IMR-90 (cell line): ENCODE measurements at regions not wholly inside any gene's neighbourhood (a gene's known extent, or its start where the extent isn't known, plus 50 kb on each side); places are given as distances from the start of the nearest gene placed in this dataset.

ENCODE experiments used
- ATAC-seq: fragments of 200-7000 bp; cut with Tn5 transposase; 2 replicates; pipeline ENCODE4 v1.9.1; 2020; ENCODE audit warnings: low read depth, mild to moderate bottlenecking, moderate library complexity
- BruUV-seq: library from RNA; stranded (reverse); fragments of 400-500 nt; replicated peaks from 2 replicates; lab custom pipeline; 2021; lab: Mats Ljungman, UMichigan
- CTCF ChIA-PET: fragments of 300-600 bp; formaldehyde crosslinking; extraction: SDS; loops from one replicate; lab custom pipeline; 2021; ENCODE audit warnings: antibody characterized with exemption; lab: Yijun Ruan, JAX
- POLR2A ChIA-PET: fragments of 300-600 bp; sonication (Branson Sonifier 250); formaldehyde crosslinking; loops from one replicate; lab custom pipeline; 2022; ENCODE audit warnings: antibody characterized with exemption; ENCODE audit not compliant: unreplicated experiment; lab: Charles Lee
- DNase-seq: peaks from one replicate; pipeline ENCODE4 v3.0.0; 2013
- H2AFZ ChIP-seq: replicated peaks from 2 replicates; pipeline ENCODE3; 2013; ENCODE audit warnings: low read length, mild to moderate bottlenecking; ENCODE audit not compliant: poor library complexity
- H2AK5ac ChIP-seq: 2 replicates; pipeline ENCODE4 v1.6.1; 2013; ENCODE audit warnings: low read depth, low read length, inconsistent platforms
- H2AK9ac ChIP-seq: replicated peaks from 2 replicates; pipeline ENCODE3; 2013; ENCODE audit warnings: mild to moderate bottlenecking, low read depth, low read length, moderate library complexity; ENCODE audit not compliant: poor library complexity
- H2BK120ac ChIP-seq: 2 replicates; pipeline ENCODE4 v1.6.1; 2013; ENCODE audit warnings: low read depth, low read length, inconsistent platforms
- H2BK15ac ChIP-seq: 3 replicates; pipeline ENCODE4 v1.6.1; 2013; ENCODE audit warnings: low read depth, low read length, inconsistent platforms
- H2BK20ac ChIP-seq: 2 replicates; pipeline ENCODE4 v1.6.1; 2013; ENCODE audit warnings: low read depth, mild to moderate bottlenecking, inconsistent platforms, low read length, moderate library complexity
- H2BK5ac ChIP-seq: 2 replicates; pipeline ENCODE4 v1.6.1; 2013; ENCODE audit warnings: mild to moderate bottlenecking, low read depth, low read length, inconsistent platforms; ENCODE audit not compliant: poor library complexity, severe bottlenecking
- H3K14ac ChIP-seq: replicated peaks from 2 replicates; pipeline ENCODE4 v1.6.1; 2013; ENCODE audit warnings: low read depth, low read length, inconsistent platforms
- H3K18ac ChIP-seq: 2 replicates; pipeline ENCODE4 v1.6.1; 2013; ENCODE audit warnings: low read depth, low read length, control low read depth
- H3K23ac ChIP-seq: 2 replicates; pipeline ENCODE4 v1.6.1; 2013; ENCODE audit warnings: low read depth, low read length, inconsistent platforms
- H3K27ac ChIP-seq: 2 replicates; pipeline ENCODE4 v1.5.1; 2013; ENCODE audit warnings: mild to moderate bottlenecking, control low read depth, low read length; ENCODE audit not compliant: insufficient read depth
- H3K27me3 ChIP-seq: 2 replicates; pipeline ENCODE4 v1.6.1; 2013; ENCODE audit warnings: low read length; ENCODE audit not compliant: control insufficient read depth, insufficient read depth
- H3K36me3 ChIP-seq: 2 replicates; pipeline ENCODE4 v1.6.1; 2013; ENCODE audit warnings: low read length, mixed read lengths; ENCODE audit not compliant: control insufficient read depth, insufficient read depth
- H3K4ac ChIP-seq: 2 replicates; pipeline ENCODE4 v1.6.1; 2013; ENCODE audit warnings: low read depth, low read length, inconsistent platforms
- H3K4me1 ChIP-seq: 2 replicates; pipeline ENCODE4 v1.6.1; 2013; ENCODE audit warnings: low read length, mixed read lengths; ENCODE audit not compliant: control insufficient read depth, insufficient read depth
- H3K4me2 ChIP-seq: 2 replicates; pipeline ENCODE4 v1.6.1; 2013; ENCODE audit warnings: low read depth, mild to moderate bottlenecking, control low read depth, low read length, moderate library complexity
- H3K4me3 ChIP-seq: 2 replicates; pipeline ENCODE4 v1.5.1; 2013; ENCODE audit warnings: low read depth, mild to moderate bottlenecking, control low read depth, low read length, moderate library complexity; ENCODE audit not compliant: insufficient read depth
- H3K56ac ChIP-seq: 2 replicates; pipeline ENCODE4 v1.6.1; 2013; ENCODE audit warnings: low read length, inconsistent platforms; ENCODE audit not compliant: insufficient read depth; ENCODE audit errors: extremely low read depth
- H3K79me1 ChIP-seq, 2 experiments: 2 replicates each; pipeline ENCODE4 v1.6.1; 2013; ENCODE audit warnings: low read length in 2 of 2, inconsistent platforms in 1 of 2, low read depth in 1 of 2
- H3K9ac ChIP-seq: 2 replicates; pipeline ENCODE4 v1.6.1; 2013; ENCODE audit warnings: low read depth, low read length, control low read depth
- H3K9me1 ChIP-seq: 2 replicates; pipeline ENCODE4 v1.6.1; 2013; ENCODE audit warnings: low read length, inconsistent platforms; ENCODE audit not compliant: insufficient read depth
- H3K9me3 ChIP-seq: 2 replicates; pipeline ENCODE4 v1.6.1; 2013; ENCODE audit warnings: low read length; ENCODE audit not compliant: control insufficient read depth, insufficient read depth
- H4K20me1 ChIP-seq: 2 replicates; pipeline ENCODE4 v1.6.1; 2013; ENCODE audit warnings: low read length, inconsistent platforms; ENCODE audit not compliant: insufficient read depth
- H4K5ac ChIP-seq: 2 replicates; pipeline ENCODE4 v1.6.1; 2013; ENCODE audit warnings: mild to moderate bottlenecking, low read depth, low read length, control low read depth
- H4K8ac ChIP-seq, 2 experiments: 2 replicates each; pipeline ENCODE4 v1.6.1; 2013; ENCODE audit warnings: low read depth in 2 of 2, low read length in 2 of 2, control low read depth in 1 of 2, inconsistent platforms in 1 of 2
- H4K91ac ChIP-seq: 2 replicates; pipeline ENCODE4 v1.6.1; 2013; ENCODE audit warnings: low read depth, low read length, inconsistent platforms; ENCODE audit not compliant: insufficient read depth
- CEBPB ChIP-seq: IDR thresholded peaks from 2 replicates; pipeline ENCODE4 v1.6.1; 2012; ENCODE audit warnings: low read depth, low read length, improper control_type of control experiment
- USF2 ChIP-seq: fragments of 150-350 bp; IDR thresholded peaks from 2 replicates; pipeline ENCODE4 v1.6.1; 2017; ENCODE audit warnings: mild to moderate bottlenecking, antibody characterized with exemption, low read length, low read depth
- WGBS, 2 experiments: methylation state at CpG; one replicate each; pipeline versions ENCODE4 v1.1.5 to v1.1.7; 2013; ENCODE audit warnings: missing lambda C conversion rate in 2 of 2; ENCODE audit not compliant: insufficient read length in 1 of 2; ENCODE audit errors: extremely low coverage in 2 of 2; 5-methylcytosine and 5-hydroxymethylcytosine counted together
- dilution Hi-C: fragments of 300-500 bp; cut with HindIII; formaldehyde crosslinking; loops from one replicate; pipeline ENCODE4 v1.14.3; 2018; ENCODE audit warnings: low sequenced_read_pairs; ENCODE audit not compliant: unreplicated experiment
- in situ Hi-C: fragments of 300-500 bp; cut with MboI; formaldehyde crosslinking; loops from 3 replicates; pipeline ENCODE4 v1.14.3; 2019; ENCODE audit warnings: low sequenced_read_pairs, inconsistent platforms, mixed read lengths
- intact Hi-C: fragments of 100-400 bp; cut with micrococcal nuclease; formaldehyde crosslinking; loops from 2 replicates; pipeline ENCODE4 v1.10.0; 2022

GRCh38 chr5:54834121-54834842, 151.1 kb downstream of the ESM1 start:
- no peak for DNase-seq
- TF ChIP-seq USF2 (no peak), CEBPB (0 out of 2 replicates have a peak, but pooled peaks have one; percentile 19)

More at GRCh38 chr5:54834121-54834842, 151.1 kb downstream of the ESM1 start:
- H3K36me3 ChIP-seq = no peaks in the 10 kb centered on the region
- ATAC-seq = no peak
- H4K20me1 ChIP-seq = no peaks in the 10 kb centered on the region
- H3K18ac ChIP-seq = peak overlapping the region; percentile 100
- POLR2A ChIA-PET = no interaction called here
- H2AK9ac ChIP-seq = peak overlapping the region; percentile 38
- WGBS, 2 experiments = 88% methylated on average over 2 of the region's 9 CpGs; no CpG with 5 or more reads in 1 of the 2 experiments
- in situ Hi-C loops (no loop called here), intact Hi-C loops (no loop called here), dilution Hi-C loops (no loop called here)
- H3K27ac ChIP-seq = peak overlapping the region; percentile 100
- peaks cover 23% of the 10 kb centered on the region for H3K9me1 ChIP-seq
- peak overlapping the region; percentile 74 for H3K23ac ChIP-seq
- peaks cover 0 to 21% of the 10 kb centered on the region in 2 experiments; a peak in 3 of 4 replicates for H3K79me1 ChIP-seq
- H3K4me1 ChIP-seq = peaks cover 38% of the 10 kb centered on the region
- H3K27me3 ChIP-seq = no peaks in the 10 kb centered on the region
- BruUV-seq = no TSS peak
- H2BK120ac ChIP-seq = peak overlapping the region; percentile 94
- peak overlapping the region; percentile 10 for H2AFZ ChIP-seq
- H3K4me2 ChIP-seq = no peak overlapping the region; the same call in 1 of the 2 replicates
- peak overlapping the region; percentile 87 for H3K4ac ChIP-seq
- H4K91ac ChIP-seq = peak overlapping the region; percentile 83
- peak overlapping the region; percentile 88 for H3K14ac ChIP-seq
- H2BK5ac ChIP-seq = peak overlapping the region; percentile 98
- no peak overlapping the region for H3K4me3 ChIP-seq
- H3K9ac ChIP-seq = no peak overlapping the region
- peak overlapping the region; percentile 92 for H2BK15ac ChIP-seq
- peak overlapping the region; percentile 80 to 95 for H4K8ac ChIP-seq
- H4K5ac ChIP-seq = peak overlapping the region; percentile 93
- CTCF ChIA-PET = no interaction called here
- H3K56ac ChIP-seq = 0 out of 2 replicates have a peak overlapping the region, but pooled peaks have one; percentile 7
- H3K9me3 ChIP-seq = no peaks in the 10 kb centered on the region
- H2AK5ac ChIP-seq = peak overlapping the region; percentile 98
- peak overlapping the region; percentile 98 for H2BK20ac ChIP-seq
